ENCODE measurements at regions not wholly inside any gene's neighbourhood (a gene's known extent, or its start where the extent isn't known, plus 50 kb on each side); places are given as distances from the start of the nearest gene placed in this dataset.

DNA sequence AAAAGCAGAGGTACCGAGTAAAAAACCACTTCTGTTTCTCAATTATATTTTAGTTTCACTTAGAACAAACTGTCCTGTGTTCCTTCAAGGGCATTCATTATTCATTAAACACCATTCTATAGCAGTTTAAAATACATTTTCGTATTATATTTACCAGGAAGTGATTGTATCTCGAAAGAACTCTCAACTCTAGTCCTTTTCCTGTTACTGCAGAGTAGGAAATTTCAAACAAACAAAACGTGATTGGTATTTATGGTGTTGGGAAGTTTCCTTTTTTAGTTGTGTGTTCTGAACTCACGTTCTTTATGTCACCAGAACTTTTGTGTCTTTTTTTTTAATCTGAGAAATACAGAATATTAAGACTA lies 139.5 kb upstream of the BTBD3 start:
- DNase-seq (ENCODE audit: low spot score) = no peak

DNA sequence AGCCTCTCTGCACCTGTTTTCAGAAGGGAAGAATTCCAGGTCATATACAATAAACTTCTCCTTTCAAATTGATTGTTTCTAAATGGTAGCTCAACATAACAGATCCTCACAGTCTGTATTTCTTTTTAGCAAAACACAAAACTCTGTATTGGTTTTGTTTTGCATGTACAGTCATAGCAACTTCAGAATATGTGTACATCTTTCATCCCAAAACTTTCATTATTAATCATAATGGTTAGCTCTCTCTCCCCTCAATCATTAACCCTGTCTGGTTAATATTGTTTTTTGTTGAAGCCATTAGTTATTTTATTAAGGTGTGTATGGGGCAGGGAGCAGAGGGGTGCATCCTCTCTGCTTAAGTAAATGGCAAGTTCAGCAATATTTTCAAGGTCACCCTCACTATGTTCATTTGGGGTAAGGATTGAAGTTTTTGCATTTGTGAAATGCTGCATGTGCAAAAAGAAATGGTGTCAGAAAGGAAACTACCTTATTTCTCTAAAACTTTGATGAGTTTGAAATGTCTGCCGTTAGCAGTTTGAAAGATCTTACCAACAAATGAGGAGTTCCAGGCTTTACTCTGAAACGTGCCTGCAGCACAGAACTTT lies 136.8 kb upstream of the BTBD3 start:
- DNase-seq (ENCODE audit: low spot score) = no peak

DNA sequence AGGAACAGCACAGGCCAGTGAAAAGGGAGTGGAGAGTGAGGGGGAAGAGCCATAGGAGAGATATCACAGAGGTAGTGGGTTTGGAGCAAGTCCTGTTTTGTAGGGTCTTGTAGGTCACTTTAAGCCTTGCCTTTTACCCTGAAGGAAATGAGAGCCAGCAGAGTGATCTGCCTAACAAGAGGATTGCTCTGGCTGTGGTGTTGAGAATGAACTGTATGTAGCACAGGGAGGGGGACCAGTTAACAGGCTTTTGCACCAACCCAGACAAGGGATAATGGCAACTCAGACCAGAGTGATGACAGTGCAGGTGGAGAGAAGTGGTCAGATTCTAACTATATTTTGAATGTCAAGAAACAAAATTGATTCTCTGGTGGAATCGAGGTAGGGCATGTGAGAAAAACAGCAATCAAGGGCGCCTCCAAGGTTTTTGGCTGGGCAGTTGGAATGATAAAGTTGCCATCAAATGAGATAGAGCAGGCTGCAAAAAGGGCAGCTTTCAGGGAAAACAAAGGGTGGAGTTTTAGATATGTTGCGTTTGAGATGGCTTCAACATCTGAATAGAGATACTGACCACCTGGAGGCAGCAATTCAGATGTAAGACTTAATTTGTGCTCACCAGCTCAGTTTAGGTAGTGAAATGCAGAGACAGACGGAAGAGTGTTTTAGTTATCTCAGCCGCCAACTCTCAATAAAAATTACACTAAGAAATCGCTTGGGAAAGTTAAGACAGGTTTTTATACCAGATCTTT lies 134.4 kb upstream of the BTBD3 start:
- no peak for DNase-seq (ENCODE audit: low spot score)

DNA sequence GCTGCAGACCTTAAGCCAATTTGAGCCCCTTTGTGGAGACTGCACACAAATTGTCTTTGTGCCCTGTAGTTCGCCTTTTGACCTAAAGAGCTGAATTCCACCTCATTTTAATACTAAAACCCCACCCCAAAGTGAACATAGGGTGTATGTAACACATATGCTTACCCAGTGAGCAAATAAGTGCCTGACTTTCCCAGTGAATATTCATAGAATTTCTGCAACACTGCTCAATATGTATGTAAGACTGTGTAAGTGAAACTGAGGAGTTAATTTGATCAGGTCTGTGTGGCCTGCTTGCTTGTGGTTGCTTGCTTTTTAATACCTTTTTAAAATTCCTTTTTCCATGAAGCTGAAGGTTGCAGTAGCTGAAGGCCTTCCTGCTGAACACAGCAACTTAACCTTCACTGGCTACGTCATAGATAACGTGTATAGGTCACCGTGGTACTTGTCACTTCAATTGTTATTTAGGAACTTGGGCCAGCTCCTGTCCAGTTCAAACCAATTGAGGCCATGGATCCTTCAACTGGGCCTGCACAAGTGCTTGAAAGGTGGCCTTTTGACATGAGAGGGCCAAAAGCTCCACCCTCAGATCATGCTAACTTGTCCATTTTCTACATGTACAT lies 131.7 kb upstream of the BTBD3 start:
- DNase-seq (ENCODE audit: low spot score) = no peak

DNA sequence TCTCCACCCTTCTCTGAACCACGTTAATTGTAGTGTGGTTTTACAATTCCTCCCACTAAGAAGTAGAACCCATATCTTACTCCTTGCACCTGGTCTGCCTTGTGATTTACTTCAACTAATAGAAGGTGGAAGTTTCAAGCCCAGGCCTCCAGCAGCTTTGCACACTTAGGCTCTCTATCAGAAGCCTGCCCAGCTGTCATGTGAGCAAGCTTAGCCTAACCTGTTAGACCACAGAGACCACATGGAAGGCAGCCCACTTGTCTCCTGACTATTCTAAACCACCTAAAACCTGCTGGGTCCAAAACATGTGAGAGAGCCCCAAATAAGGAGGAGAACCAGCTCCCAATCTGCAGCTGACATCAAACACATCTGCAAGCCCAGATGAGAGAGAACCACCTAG lies 127.6 kb upstream of the BTBD3 start:
- no peak for DNase-seq (ENCODE audit: low spot score)

DNA sequence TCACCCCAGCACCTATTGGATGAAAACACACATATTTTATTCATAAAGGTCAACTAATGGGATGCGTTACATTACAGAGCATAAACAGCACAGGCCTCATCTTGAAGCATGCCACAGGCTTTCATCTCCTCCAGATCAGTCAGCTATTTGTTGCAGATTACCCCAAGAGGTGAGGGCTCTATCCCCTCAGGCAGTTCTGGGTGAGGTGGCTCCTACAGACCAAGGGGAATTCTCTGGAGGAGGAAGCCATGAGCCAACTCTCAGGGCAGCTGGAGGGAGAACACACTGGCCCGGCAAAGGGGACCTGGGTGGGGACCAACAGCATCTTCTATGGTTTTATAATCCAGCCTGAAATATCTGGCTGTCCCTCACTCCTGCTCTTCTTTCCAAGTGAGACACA lies 126.4 kb upstream of the BTBD3 start:
- no peak for DNase-seq (ENCODE audit: low spot score)

DNA sequence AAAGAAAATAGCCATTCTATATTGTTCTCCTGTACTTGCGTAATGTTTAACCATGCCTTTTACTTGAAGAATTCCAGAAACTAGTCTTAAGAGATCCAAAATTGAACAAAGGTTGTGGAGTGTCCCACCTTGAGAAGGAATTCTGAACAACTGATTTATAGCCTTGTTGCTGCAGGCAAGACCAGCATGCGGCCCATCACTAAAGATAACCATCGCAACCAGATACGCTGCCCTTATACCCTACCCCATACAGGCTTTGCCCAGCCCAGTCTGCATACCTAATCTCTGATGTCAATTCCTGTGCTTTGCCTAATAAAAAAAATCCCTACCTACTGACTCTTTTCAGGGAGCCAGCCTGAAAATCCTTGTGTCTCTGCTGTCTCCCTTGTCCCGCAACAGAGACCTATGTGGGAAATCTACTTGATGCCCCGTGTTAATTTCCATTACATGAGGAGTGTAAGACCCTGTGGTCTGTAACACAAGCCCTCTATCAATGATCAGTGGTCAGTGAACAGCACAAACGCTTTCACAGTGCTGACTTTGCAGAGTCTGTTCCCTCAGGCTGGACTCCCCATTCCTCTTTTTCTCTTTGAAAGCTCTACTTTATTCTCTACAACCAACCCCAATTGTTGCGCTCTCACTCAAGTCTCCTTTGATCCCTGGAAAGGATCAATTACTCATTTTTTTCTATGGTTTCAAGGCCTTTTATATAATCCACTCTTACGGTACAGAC lies 125.7 kb upstream of the BTBD3 start:
- DNase-seq (ENCODE audit: low spot score) = no peak

DNA sequence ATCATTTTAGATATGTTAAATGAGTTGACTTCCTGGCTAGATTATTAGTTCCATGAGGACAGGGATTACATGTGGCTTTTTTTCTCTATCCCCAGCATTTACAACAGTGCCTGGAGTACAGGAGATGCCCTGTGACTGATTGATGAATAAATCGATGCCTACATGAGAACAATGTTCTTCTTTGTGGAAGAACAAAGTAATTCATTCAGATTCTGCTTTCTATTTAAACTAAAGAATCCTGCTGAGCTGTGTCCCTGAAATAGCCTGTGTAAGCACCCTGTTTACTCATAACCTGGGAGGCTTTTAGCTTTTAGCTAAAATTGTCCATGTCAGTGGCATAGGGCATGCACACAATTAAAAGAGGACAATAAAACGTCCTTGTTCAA lies 125.1 kb upstream of the BTBD3 start:
- no peak for DNase-seq (ENCODE audit: low spot score)

DNA sequence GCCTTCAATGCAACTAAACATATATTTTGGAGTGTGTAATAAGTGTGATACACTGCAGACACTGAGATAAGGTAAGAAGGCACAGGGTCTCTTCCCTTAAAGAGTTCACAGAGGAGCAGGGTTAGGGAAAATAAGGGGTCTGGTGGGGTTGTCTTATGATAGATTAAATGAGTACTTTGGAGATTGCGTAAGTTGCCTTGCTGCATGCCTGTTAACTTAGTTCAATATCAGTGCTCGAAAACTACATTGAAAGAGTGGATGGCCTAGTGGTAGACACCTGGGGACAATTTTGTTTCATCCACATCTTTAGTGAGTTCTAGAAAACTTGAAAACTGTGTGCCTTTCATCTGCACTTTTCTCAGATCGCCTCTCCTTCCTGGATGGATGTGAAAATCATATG lies 123.2 kb upstream of the BTBD3 start:
- no peak for DNase-seq (ENCODE audit: low spot score)

DNA sequence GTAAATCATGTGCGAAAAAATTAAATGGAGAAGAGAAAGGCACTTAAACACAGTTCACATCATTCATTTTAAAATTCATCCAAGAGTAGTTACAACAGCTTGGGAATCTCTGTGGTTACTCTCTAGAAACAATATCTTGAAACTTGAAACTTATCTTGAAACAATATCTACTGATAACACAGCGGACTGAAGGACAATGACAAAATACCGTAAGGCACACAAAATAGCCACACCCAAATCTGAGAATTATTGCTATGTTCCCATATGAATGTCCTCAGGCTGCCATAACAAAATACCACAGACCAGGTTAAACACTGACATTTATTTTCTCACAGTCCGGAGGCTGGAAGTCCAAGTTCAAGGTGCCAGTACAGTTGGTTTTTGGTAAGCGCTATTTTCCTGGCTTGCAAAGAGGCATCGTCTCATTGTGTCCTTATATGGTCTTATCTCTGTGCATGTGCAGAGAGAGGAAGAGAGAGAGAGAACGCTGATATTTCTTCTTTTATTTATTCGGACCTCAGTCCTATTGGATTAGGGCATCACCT lies 122.5 kb upstream of the BTBD3 start:
- DNase-seq (ENCODE audit: low spot score) = no peak

DNA sequence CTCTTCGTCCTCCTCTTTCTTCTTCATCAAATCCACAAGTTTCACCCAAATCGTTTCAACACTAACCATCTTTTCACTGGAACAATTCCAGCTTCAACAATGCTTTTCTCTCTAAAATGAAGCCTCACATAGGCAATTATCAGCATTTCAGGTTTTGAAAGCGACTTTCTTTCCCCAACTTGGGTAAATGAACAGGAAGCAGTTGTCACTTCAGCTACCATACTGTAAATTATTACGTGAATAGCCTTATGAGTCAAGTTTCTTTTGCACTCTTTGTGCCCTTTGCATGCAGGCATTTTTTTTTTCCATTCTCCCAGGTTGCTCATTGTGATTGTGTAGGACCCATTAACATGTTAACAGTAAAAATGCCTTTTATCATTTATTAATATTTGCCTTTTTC lies 121.7 kb upstream of the BTBD3 start:
- no peak for DNase-seq (ENCODE audit: low spot score)

DNA sequence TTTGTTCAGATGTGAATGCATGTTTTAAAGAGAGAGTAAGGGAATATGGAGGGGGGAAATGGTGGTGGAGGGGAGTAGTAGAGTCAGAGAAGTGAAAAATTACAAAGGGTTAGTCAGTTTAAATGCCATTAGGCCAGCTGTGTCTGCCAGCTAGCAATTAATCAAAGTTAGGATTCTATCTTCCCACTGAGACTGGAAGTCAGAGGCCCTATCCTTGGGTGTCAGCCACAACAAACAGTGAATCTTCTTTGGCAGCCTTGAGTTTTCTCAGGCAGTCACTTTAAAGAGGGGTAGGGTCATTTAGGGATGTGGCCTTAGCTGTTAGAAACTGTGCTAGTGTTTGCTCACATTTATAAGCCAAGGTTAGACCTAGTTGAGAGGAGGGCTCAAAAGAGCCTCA lies 120.5 kb upstream of the BTBD3 start:
- no peak for DNase-seq (ENCODE audit: low spot score)

DNA sequence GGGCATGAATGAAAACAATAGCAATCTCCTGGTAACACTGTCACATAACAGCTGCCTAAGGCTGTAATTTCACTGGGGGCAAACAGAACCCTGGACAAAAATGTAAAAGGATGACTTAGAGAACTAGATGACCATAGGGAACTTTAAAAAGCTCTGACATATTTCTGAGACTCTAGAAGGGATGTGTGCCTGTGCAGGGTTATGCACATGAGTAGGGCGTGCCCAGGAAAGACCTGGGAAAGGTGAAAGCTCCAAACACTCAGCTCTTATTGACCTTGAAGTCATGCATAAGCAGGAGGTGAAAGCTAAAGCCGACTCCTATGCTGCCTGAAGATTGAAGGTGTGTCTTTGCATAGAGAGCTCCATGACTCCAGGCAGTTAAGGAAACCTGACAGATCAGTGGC lies 118.4 kb upstream of the BTBD3 start:
- no peak for DNase-seq (ENCODE audit: low spot score)

DNA sequence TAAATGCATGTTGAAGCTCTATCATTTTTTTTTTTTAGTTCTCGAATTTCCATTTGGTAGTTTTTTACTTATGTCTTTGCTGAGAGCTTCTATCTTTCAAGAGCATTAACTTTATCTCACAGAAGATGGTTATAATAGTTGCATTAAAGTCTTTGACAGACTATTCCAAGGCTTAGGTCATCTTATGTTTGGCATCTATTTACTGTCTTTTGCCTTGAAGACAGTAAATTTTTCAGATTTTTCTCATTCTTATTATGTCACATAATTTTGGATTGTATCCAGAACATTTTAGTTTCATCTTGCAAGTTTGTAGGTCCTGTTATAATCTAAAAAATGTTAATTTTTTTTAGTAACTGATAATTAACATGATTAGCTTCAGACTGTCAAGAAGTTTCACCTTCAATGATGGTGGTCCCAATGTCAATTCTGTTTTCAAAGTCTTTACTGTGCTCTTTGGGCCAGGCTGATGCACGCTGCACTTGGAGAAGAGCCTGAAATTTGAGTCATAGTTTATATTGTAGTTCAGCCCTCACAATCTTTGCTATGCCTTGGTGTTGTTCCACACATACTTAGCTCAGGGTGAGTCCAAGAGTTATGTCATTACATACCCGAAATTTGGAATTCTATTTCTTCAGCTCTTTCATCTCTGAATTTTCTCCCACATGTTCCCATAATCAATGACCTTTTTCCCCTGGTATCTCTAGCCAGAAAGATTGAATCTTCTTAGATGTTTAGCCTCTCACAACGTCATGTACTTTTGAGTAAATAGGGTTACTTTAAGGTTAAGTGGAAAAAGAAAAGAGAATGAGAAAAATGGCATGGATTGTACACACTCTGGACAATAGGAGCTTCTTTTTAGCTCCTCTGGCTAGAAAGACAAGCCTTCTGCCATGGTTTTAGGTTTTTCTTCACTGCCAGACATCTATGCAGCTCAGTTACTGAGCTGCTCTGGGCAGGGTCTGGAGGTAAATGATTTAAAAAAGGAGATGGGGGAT lies 110.3 kb upstream of the BTBD3 start:
- DNase-seq (ENCODE audit: low spot score) = peak; percentile 88

DNA sequence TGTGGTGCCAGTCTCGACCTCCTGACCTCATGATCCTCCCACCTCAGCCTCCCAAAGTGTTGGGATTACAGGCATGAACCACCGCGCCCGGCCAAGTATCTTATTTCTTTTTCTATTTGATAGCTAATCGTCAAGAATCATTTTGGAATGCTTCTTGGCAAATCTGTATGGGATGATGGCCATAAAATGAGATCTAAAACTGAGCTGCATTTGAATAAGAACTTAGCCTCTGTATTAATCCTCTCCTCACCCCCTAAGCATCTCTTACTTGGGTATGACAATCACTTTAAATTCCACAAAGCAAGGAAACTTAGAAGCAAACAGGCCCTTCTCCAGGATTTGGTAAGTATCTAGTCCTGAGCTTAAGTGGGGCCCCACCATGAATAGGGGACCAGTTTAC lies 108.9 kb upstream of the BTBD3 start:
- DNase-seq (ENCODE audit: low spot score) = no peak

DNA sequence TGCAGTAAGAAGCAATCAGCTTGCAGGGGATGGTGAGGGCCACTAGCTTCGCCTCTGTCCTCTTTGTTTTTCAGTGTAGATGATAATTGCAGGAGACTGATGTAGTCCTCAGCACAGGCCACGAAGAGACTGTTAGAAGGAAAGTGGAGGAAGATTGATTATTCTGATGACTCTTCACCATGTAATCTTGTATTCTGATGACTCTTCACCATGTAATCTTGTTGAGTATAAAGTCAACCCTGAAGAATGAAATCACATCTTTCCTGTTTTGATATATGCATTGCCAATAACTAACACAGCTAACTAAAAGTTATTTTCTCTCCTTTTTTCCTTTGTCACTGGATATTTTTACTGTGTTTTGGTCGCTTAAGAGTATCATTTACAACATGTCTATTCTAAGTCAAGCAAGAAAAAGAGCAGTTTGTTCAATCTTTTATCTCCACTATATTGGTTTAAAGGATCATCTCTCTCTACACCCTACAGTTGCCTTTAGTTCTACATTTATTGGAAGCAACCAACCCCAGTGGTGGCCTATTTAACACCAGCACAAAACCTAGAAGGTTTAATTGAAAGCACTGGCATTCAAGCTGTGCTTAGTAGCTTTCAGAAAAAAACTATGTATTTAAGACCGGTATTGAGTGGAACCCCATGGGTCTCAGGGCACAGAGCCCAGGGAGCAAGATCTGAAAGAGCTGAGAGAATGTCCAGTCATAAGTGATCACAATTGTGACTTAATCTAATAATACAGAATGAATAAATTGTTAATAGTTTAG lies 107.2 kb upstream of the BTBD3 start:
- DNase-seq (ENCODE audit: low spot score) = peak; percentile 62

DNA sequence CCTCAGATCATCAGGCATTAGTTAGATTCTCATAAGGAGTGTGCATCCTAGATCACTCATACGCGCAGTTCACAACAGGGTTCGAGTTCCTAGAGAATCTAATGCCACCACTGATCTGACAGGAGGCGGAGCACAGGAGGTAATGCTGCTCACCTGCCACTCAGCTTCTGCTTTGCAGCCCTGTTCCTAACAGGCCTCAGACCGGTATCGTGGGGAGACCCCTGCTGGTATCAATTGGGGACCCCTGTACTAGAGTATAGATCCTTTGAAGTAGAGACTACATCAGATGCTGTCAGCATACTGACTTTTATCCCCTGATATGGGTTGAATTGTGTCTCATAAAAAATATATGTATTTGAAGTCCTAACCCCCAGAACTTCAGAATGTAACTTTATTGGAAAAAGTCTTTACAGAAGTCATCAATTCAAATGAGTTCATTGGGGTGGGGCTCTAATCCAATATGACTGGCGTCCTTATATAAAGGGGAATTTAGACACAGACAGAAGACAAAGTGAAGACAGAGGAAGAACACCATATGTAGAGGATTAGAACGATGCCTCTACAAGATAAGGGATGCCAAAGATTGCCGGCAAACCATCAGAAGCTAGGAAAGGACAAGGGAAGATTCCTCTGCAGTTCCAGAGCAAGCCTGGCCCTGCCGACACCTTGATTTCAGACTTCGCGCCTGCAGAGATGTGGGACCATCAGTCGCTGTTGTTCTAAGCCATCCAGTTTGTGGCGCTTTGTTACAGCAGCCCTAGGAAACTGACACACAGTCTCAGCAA lies 104.4 kb upstream of the BTBD3 start:
- DNase-seq (ENCODE audit: low spot score) = no peak

DNA sequence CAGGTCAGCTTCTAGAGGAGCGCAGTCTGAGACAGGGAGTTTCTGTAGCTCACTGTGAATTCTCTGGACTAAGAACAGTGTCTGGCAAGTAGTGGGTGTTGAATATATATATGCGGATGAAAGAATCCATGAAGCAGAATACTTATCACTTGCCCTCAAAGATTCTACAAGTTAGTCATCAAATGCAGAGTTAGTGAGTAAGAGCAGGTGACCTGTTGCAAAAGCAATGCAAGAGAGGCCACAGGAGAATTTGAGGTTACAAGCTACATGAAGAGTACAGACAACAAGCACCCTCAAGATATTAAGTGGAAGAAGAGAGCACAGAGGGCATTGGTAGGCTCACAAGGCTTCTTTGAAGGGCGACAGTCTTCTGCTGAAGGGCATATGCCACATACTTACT lies 103.4 kb upstream of the BTBD3 start:
- DNase-seq (ENCODE audit: low spot score) = peak; percentile 43

DNA sequence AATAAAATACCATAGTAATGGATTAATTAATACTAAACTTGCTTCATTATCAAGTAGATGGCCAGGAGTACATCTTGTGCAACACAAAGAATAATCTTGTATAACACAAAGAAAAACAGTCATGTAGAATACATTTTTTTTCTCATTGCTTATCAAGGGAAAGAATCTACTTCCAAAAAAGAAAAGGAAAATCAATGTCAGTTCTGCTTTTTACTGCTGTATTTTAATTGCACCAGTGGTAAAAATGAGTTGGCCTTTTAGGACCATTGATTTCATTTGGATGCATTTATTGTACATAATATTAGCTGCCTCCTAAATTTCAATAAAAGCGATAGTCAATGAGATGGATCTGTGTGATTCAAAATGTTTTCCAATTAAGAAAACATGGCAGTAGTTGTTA lies 96.9 kb upstream of the BTBD3 start:
- no peak for DNase-seq (ENCODE audit: low spot score)

DNA sequence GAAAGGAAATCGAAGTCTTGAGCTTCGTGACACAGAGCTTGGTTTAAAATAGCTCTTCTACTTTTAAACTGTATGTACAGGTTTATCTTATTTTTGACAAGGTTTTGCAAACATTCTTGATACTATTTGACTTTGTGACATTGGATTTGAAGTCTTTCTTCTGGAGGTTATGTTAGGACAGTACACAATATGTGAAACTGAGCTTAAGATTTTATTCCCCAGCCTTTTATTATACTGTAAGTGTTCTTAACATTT lies 95.2 kb upstream of the BTBD3 start:
- DNase-seq (ENCODE audit: low spot score) = no peak

Measured in AG08395 (cell line).